ENCODE measurements at regions not wholly inside any gene's neighbourhood (a gene's known extent, or its start where the extent isn't known, plus 50 kb on each side); places are given as distances from the start of the nearest gene placed in this dataset.

- no peak for DNase-seq
- H3K36me3 Mint-ChIP-seq (ENCODE audit: insufficient read depth, unreplicated experiment) = no peaks in the 10 kb centered on the region
- H3K4me3 Mint-ChIP-seq (ENCODE audit: low read depth, unreplicated experiment) = peak overlapping the region; percentile 44
- CTCF ChIA-PET = no interaction called here
- intact Hi-C loops (cut with micrococcal nuclease; ENCODE audit: unreplicated experiment) = no loop called here
- H3K9me3 Mint-ChIP-seq (ENCODE audit: low read depth, unreplicated experiment) = peaks cover 3% of the 10 kb centered on the region
- TF ChIP-seq CTCF (IDR thresholded peaks at IDR 0.05; ENCODE audit: unreplicated experiment) = no peak
- no peaks in the 10 kb centered on the region for H3K27me3 Mint-ChIP-seq (ENCODE audit: unreplicated experiment)
- peaks cover 29% of the 10 kb centered on the region for H3K4me1 Mint-ChIP-seq (ENCODE audit: low read depth, unreplicated experiment)
- BruUV-seq (replicated peaks) = no TSS peak
- H3K27ac Mint-ChIP-seq (ENCODE audit: unreplicated experiment) = no peak overlapping the region
Measured at GRCh38 chr5:123882319-123882964, 370.5 kb downstream of the CSNK1G3 start.

GRCh38 chr5:123881759-123882244 lies 369.8 kb downstream of the CSNK1G3 start:
- peaks cover 3% of the 10 kb centered on the region for H3K9me3 Mint-ChIP-seq (ENCODE audit: low read depth, unreplicated experiment)
- H3K4me1 Mint-ChIP-seq (ENCODE audit: low read depth, unreplicated experiment) = peaks cover 29% of the 10 kb centered on the region
- no peak for DNase-seq
- H3K27me3 Mint-ChIP-seq (ENCODE audit: unreplicated experiment) = no peaks in the 10 kb centered on the region
- CTCF ChIA-PET = no interaction called here
- peak overlapping the region; percentile 21 for H3K27ac Mint-ChIP-seq (ENCODE audit: unreplicated experiment)
- intact Hi-C loops (cut with micrococcal nuclease; ENCODE audit: unreplicated experiment) = no loop called here
- H3K4me3 Mint-ChIP-seq (ENCODE audit: low read depth, unreplicated experiment) = no peak overlapping the region
- no peak for TF ChIP-seq CTCF (IDR thresholded peaks at IDR 0.05; ENCODE audit: unreplicated experiment)
- no TSS peak for BruUV-seq (replicated peaks)
- H3K36me3 Mint-ChIP-seq (ENCODE audit: insufficient read depth, unreplicated experiment) = no peaks in the 10 kb centered on the region

GRCh38 chr5:123880875-123881274 lies 368.9 kb downstream of the CSNK1G3 start:
- no peak for TF ChIP-seq CTCF (IDR thresholded peaks at IDR 0.05; ENCODE audit: unreplicated experiment)
- H3K36me3 Mint-ChIP-seq (ENCODE audit: insufficient read depth, unreplicated experiment) = no peaks in the 10 kb centered on the region
- H3K27me3 Mint-ChIP-seq (ENCODE audit: unreplicated experiment) = no peaks in the 10 kb centered on the region
- H3K4me1 Mint-ChIP-seq (ENCODE audit: low read depth, unreplicated experiment) = peaks cover 35% of the 10 kb centered on the region
- BruUV-seq (replicated peaks) = no TSS peak
- no peaks in the 10 kb centered on the region for H3K9me3 Mint-ChIP-seq (ENCODE audit: low read depth, unreplicated experiment)
- no peak overlapping the region for H3K4me3 Mint-ChIP-seq (ENCODE audit: low read depth, unreplicated experiment)
- H3K27ac Mint-ChIP-seq (ENCODE audit: unreplicated experiment) = peak overlapping the region; percentile 21
- no peak for DNase-seq
- CTCF ChIA-PET = no interaction called here
- intact Hi-C loops (cut with micrococcal nuclease; ENCODE audit: unreplicated experiment) = no loop called here

GRCh38 chr5:123879071-123879470 lies 367.1 kb downstream of the CSNK1G3 start:
- Mint-ChIP-seq H3K4me3 (ENCODE audit: low read depth, unreplicated experiment) (no peak overlapping the region), H3K9me3 (ENCODE audit: low read depth, unreplicated experiment) (no peaks in the 10 kb centered on the region), H3K36me3 (ENCODE audit: insufficient read depth, unreplicated experiment) (no peaks in the 10 kb centered on the region), H3K27ac (ENCODE audit: unreplicated experiment) (no peak overlapping the region), H3K4me1 (ENCODE audit: low read depth, unreplicated experiment) (peaks cover 50% of the 10 kb centered on the region), H3K27me3 (ENCODE audit: unreplicated experiment) (no peaks in the 10 kb centered on the region)
- CTCF ChIA-PET = no interaction called here
- no TSS peak for BruUV-seq (replicated peaks)
- intact Hi-C loops (cut with micrococcal nuclease; ENCODE audit: unreplicated experiment) = no loop called here
- DNase-seq = no peak
- TF ChIP-seq CTCF (IDR thresholded peaks at IDR 0.05; ENCODE audit: unreplicated experiment) = no peak
